Left renal pelvis (tissue), 4 donors: ENCODE measurements at regions not wholly inside any gene's neighbourhood (a gene's known extent, or its start where the extent isn't known, plus 50 kb on each side); places are given as distances from the start of the nearest gene placed in this dataset.
"Not testable (repeated sequence)": the region's sequence is repeated elsewhere in the genome, so short reads cannot be mapped to it uniquely, and the experiment has no call there.

Experiments used
- DNase-seq, 4 donors: peaks; one replicate each; pipeline ENCODE4 v3.0.0-alpha.2; 2013; ENCODE audit warnings: low read depth in 4 of 4, low spot score in 3 of 4

DNA sequence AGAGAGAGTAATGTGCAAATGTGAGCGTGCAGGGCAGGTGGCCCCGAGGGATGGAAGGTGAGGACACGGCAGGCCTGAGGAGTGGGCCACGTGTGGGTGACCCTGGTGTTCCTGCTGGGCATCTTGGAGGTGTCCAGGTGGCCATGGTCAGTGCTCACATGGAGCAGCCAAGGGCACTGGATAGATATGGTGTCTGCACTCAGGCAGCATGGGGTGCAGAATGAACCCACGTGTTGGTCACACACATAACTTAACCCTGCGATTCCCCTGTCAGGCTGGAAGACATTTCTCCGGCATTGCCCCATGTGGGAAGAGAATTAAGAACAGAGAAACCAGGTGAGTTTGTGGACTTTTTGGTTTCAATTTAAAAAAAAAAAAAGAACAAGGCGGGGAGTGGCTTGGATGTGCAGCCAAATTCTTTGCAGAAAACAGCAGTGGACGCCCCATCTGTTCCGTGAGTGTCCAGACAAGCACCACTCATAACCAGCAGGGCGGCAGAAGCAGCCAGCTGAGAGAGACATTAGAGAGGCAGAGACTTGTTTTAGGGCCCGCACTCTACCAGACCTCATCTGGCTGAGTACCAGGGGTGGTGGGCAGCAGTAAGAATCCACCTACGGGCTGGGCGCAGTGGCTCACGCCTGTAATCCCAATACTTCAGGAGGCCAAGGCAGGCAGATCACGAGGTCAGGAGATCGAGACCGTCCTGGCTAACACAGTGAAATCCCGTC lies 249.8 kb downstream of the ACKR3 start:
- DNase-seq, result no peak

GRCh38 chr2:236820763-236821344 lies 251.2 kb downstream of the ACKR3 start:
- no peak for DNase-seq

DNA sequence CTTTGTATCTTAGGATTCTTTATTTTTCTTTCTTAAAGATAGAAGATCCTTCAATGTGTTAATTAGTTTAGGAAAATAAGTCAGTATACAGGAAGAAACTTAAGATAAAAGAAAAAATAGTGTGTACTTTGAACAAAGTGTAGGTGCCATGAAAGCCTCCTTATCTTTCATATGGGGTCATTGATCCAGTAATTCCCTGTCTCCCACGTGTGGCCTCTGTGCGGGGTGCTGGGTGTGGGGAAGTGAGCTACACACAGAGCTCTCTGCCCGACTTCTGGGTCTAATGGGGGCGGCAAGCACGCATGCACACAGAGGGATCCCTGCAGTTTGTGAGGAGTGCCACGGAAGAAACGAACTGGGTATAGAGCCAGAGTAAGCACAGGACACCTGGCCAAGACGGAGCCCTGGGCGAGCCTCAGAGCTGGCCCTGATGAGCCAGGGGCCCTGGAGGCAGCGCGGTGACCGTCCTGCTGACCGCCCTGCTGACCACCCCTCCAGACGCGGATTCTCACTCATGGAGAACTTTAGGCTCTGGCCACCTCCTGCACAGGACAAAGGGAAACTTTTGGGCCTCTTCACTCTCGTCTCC lies 253.5 kb downstream of the ACKR3 start:
- no peak for DNase-seq

- no peak for DNase-seq
Measured at GRCh38 chr2:236823963-236824362, 254.3 kb downstream of the ACKR3 start.

GRCh38 chr2:236824836-236825235 lies 255.2 kb downstream of the ACKR3 start:
- no peak for DNase-seq

- no peak for DNase-seq
Measured at GRCh38 chr2:236825989-236826510, 256.4 kb downstream of the ACKR3 start.

DNA sequence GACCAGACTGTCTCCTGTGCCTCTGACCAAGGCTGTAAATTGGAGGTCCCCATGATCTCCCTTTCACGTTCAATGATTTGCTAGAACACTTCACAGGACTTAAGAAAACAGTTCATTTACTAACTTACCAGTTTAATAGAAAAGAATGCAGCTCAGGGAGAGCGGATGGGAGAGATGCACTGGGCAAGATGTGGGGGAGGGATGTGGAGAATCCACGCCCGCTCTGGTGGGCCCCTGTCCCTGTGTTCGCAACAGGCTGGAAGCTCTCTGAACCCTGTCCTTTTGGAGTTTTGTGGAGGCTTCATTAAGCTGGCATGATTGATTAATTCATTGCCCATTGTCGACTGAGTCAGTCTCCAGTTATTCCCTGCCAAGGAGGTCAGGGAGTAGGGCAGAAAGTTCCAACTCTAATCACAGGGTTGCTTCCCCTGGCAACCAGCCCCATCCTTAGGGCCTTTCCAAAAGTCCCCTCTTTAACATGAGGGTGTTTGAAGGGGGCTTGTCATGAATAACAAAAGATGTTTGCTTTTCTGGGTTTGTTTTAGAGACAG lies 257.1 kb downstream of the ACKR3 start:
- DNase-seq, result no peak

- no peak for DNase-seq
Measured at GRCh38 chr2:236827997-236828396, 257.7 kb upstream of the COPS8 start.

- DNase-seq, result no peak
Measured at GRCh38 chr2:236828820-236829219, 256.9 kb upstream of the COPS8 start.

GRCh38 chr2:236830926-236831325 lies 254.8 kb upstream of the COPS8 start:
- no peak for DNase-seq

- DNase-seq, result no peak
Measured at GRCh38 chr2:236831698-236832097, 254.0 kb upstream of the COPS8 start.

DNA sequence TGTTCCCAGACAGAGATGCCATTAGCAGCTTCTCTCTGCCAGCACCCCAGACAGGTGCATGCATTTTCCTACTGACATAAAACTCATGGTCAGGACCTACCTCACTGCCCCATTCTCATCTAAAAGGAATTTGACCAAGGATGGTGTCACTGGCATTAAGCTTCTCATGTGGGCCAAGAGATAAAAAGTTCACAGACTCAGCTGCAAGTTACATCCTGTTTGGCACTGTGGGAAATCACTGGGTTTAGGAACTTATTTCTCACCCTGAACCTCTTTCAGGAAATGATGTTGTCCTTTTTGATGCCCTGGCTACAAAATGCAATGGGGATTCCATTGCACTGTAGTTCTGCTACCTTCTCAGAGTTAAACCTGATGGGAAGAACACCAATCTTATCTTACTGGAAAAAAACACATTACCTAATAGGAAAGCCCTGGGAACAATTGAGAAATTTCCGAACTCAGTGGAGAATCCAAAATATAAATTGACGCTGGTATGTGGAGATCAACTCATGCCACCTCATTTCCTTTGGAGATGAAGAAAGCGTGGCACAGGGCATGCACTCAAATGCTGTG lies 252.1 kb upstream of the COPS8 start:
- no peak for DNase-seq

DNA sequence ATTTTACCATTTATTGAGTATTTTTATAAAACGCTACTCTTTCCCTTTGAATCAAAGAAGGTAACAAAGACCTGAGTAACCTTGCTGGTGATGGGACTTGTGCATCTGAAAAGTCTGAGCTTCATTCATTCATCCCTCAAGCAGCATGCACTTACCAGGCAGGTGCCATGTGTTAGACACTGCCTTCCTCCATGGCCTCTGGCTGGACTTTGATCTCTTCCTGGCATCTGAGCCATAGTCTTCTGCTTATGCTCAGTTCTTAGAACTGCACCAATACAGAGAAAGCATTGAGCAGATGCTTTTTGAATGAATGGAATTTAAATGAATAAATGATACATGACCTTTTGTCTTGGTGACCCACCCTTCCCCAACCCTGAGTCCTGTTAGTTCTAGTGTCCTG lies 251.4 kb upstream of the COPS8 start:
- DNase-seq, result no peak

GRCh38 chr2:236835307-236836024 lies 250.2 kb upstream of the COPS8 start:
- no peak for DNase-seq

DNA sequence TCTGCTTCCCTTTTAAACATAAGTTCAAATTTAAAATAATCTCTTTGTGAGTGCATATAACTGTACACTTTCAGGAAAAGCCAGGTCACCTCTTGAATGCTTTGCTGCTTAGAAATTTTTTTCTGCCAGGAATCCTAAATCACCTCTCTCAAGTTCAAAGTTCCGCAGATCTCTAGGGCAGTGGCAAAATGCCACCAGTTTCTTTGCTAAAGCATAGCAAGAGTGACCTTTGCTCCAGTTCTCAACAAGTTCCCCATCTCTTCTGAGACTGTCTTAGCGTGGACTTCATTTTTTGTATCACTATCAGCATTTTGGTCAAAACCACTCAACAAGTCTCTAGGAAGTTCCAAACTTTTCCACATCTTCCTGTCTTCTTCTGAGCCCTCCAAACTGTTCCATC lies 249.7 kb upstream of the COPS8 start:
- DNase-seq, result not testable (repeated sequence)

- DNase-seq, result no peak
Measured at GRCh38 chr2:236840215-236840614, 245.5 kb upstream of the COPS8 start.

GRCh38 chr2:236840857-236841256 lies 244.8 kb upstream of the COPS8 start:
- DNase-seq, result no peak

DNA sequence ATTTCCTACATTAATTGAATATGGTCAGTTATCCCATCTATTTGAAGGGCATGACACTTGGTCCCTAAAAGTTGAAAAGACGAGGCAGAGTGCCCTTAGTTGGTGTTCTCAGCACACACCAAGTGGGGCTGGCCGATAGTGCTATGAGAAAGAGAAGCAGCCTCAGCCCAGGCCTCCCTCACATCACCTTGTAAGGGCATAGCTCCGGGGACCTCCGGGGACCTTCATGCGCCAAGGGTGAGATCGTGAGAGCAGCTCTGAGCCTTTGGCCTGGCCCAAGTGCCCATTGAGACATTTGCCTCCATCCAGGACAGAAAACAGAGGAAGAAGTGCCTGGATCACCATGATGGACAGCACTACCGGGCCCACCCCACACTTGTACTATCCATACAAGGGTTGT lies 244.3 kb upstream of the COPS8 start:
- DNase-seq, result no peak

DNA sequence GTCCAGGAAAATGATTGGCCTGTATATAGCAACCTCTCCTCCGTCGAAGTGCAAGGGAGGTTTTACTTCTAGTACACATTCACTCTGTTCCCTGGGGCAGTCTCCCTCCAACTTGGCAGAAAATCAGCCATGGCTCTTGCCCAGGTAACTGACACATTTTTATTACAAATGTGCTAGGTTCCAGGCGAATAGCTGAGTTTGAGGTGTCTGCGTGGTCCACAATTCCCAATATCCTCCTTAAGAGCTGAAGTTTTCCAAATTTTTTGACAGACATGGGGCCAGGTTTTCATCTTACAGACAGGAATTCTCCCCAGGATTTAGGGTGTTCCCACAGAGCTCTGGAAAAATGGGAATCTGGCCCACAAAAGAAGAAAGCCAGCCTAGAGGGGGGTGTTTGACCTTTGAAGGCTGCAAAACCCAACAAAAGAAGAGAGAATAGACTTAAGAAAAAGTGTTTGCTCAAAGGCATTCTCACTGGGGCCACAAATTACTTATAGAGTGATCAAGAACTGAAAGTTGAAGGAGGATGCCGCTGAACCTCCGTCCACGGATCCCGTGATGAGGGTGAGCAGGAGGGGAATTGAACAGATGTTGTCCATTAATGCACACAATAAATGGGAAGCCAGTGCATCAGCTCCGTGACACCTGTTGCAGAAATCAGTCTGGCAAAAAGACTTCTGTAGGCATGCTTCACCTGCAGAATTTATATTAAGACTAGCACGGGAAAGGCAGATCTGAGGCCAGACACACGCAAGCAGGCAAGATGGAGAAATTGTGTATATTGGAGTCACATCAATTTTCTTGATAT lies 242.3 kb upstream of the COPS8 start:
- DNase-seq, result no peak

DNA sequence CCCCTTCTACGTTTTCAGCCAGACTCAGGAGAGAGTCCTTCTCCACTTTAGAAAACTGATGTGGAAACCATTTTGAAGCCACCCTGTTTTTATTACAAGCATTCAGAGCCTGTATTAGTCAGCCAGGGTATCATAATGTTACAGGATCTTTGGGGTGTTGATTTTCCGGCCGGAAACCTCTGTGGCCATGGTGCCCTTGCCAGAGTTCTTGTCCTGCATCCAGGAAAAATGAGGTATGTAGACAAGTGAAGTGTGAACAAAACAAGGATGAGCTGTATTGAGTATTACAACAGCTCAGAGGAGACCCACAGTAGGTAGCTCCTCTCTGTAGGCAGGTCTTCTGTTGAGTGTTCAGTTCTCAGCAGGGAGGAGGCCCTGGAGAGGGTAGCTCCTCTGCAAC lies 241.0 kb upstream of the COPS8 start:
- no peak for DNase-seq
